ENCODE measurements at regions not wholly inside any gene's neighbourhood (a gene's known extent, or its start where the extent isn't known, plus 50 kb on each side); places are given as distances from the start of the nearest gene placed in this dataset.
A peak's percentile ranks its signal among the peaks of the same experiment; 100 is the strongest.

GRCh38 chr5:54895816-54896341 is 89.5 kb downstream of the ESM1 start:
- TF ChIP-seq POLR2A (IDR thresholded peaks at IDR 0.05): no peak
- TF ChIP-seq, protein P1, sequence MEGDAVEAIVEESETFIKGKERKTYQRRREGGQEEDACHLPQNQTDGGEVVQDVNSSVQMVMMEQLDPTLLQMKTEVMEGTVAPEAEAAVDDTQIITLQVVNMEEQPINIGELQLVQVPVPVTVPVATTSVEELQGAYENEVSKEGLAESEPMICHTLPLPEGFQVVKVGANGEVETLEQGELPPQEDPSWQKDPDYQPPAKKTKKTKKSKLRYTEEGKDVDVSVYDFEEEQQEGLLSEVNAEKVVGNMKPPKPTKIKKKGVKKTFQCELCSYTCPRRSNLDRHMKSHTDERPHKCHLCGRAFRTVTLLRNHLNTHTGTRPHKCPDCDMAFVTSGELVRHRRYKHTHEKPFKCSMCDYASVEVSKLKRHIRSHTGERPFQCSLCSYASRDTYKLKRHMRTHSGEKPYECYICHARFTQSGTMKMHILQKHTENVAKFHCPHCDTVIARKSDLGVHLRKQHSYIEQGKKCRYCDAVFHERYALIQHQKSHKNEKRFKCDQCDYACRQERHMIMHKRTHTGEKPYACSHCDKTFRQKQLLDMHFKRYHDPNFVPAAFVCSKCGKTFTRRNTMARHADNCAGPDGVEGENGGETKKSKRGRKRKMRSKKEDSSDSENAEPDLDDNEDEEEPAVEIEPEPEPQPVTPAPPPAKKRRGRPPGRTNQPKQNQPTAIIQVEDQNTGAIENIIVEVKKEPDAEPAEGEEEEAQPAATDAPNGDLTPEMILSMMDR (IDR thresholded peaks at IDR 0.05): peak; percentile 46 to 61 (median 60)
- intact Hi-C loops (cut with DNase I): no loop called here
- Histone ChIP-seq H3K36me3 (no peaks in the 10 kb centered on the region), H3K27ac (no peak overlapping the region), H3K4me3 (no peak overlapping the region), H3K27me3 (no peaks in the 10 kb centered on the region), H3K9me3 (no peaks in the 10 kb centered on the region), H3K4me1 (no peaks in the 10 kb centered on the region)
- ATAC-seq (peak; percentile 89 to 92 (median 90)), DNase-seq (peak in 1 of 3 donors; percentile 51)
- WGBS (ENCODE audit: insufficient coverage, low coverage, low lambda C conversion rate, missing lambda C conversion rate): 25% methylated on average over 6 of the region's 6 CpGs

- 41% methylated on average over 2 of the region's 3 CpGs for WGBS (ENCODE audit: insufficient coverage, low coverage, low lambda C conversion rate, missing lambda C conversion rate)
- Histone ChIP-seq H3K27me3 (no peaks in the 10 kb centered on the region), H3K27ac (no peak overlapping the region), H3K4me1 (no peaks in the 10 kb centered on the region), H3K4me3 (no peak overlapping the region), H3K36me3 (no peaks in the 10 kb centered on the region), H3K9me3 (no peaks in the 10 kb centered on the region)
- DNase-seq (no peak), ATAC-seq (no peak)
- TF ChIP-seq, protein P1 (IDR thresholded peaks at IDR 0.05): no peak
- no peak for TF ChIP-seq POLR2A (IDR thresholded peaks at IDR 0.05)
- intact Hi-C loops (cut with DNase I): no loop called here
Observed at GRCh38 chr5:54894957-54895815, 90.2 kb downstream of the ESM1 start.

DNA sequence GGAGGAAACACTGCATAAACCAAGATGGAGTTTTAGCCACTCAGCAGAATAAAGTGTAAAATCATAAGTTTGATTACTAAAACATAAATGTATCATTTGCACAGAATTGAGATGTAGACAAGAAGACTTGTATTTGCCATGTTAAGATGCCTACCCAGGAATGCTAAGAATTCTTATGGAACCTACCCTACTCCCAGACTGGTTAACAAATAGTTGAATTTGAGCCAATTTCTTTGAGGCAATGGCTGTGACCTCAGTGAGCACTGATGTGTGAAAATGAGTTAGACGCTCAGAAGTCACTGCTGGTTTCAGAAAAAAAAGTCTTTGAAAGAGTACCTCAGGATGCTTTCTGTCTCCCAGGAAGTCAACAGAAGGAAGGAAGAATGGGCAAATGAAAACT is 95.6 kb downstream of the ESM1 start:
- DNase-seq (no peak), ATAC-seq (no peak)
- Histone ChIP-seq H3K36me3 (no peaks in the 10 kb centered on the region), H3K9me3 (no peaks in the 10 kb centered on the region), H3K27me3 (peaks cover 0 to under 1% of the 10 kb centered on the region in 2 donors), H3K27ac (no peak overlapping the region), H3K4me3 (no peak overlapping the region), H3K4me1 (no peaks in the 10 kb centered on the region)
- intact Hi-C loops (cut with DNase I): no loop called here
- no peak for TF ChIP-seq POLR2A (IDR thresholded peaks at IDR 0.05)
- TF ChIP-seq, protein P1 (IDR thresholded peaks at IDR 0.05): no peak
- WGBS (ENCODE audit: insufficient coverage, low coverage, low lambda C conversion rate, missing lambda C conversion rate): 54% methylated on average over 1 of the region's 1 CpG

DNA sequence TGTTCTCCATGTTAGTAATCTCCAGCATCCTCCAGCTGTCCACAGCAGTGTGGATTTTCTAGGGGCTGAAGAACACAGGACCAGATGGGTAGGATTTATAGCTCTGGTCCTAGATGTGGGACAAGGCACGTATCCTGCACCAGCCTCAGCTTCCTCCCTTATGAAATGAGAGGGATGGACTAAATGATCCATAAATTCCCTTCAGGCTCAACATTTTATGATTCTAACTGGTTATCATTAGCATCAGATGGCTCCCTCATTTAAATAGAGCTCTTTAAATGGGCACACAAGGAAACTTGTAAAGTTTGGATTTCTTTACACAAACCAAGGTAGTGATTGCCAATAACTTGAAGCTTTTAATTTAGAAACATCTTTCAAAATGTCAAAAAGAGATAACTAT is 97.7 kb downstream of the ESM1 start:
- intact Hi-C loops (cut with DNase I): no loop called here
- 100% methylated on average over 1 of the region's 1 CpG for WGBS (ENCODE audit: insufficient coverage, low coverage, low lambda C conversion rate, missing lambda C conversion rate)
- Histone ChIP-seq H3K27ac (no peak overlapping the region), H3K4me3 (no peak overlapping the region), H3K4me1 (peaks cover 0 to 9% (median 0%) of the 10 kb centered on the region in 4 donors), H3K27me3 (peaks cover 0 to 13% of the 10 kb centered on the region in 2 donors), H3K36me3 (no peaks in the 10 kb centered on the region), H3K9me3 (no peaks in the 10 kb centered on the region)
- DNase-seq (no peak), ATAC-seq (no peak)
- TF ChIP-seq POLR2A (IDR thresholded peaks at IDR 0.05): no peak
- TF ChIP-seq, protein P1 (IDR thresholded peaks at IDR 0.05): no peak

Measured in right lobe of liver (tissue), 6 donors.